GM12878 (cell line): ENCODE measurements at regions not wholly inside any gene's neighbourhood (a gene's known extent, or its start where the extent isn't known, plus 50 kb on each side); places are given as distances from the start of the nearest gene placed in this dataset.
A peak's percentile ranks its signal among the peaks of the same experiment; 100 is the strongest.

Experiments
- ATAC-seq: fragments of 200-7000 bp; cut with Tn5 transposase; 3 replicates; pipeline ENCODE4 v1.9.1; 2020; ENCODE audit warnings: mild to moderate bottlenecking, moderate library complexity
- BruUV-seq: library from RNA; stranded (reverse); fragments of 400-500 nt; replicated peaks from 2 replicates; lab custom pipeline; 2021; lab: Mats Ljungman, UMichigan
- CTCF ChIA-PET: fragments of 300-600 bp; sonication (Branson Sonifier 250); formaldehyde crosslinking; extraction: SDS; loops from one replicate; lab custom pipeline; 2021; ENCODE audit warnings: inconsistent platforms; lab: Yijun Ruan, JAX
- POLR2A ChIA-PET: fragments of 350-600 bp; formaldehyde crosslinking; extraction: SDS; loops from one replicate; lab custom pipeline; 2021; ENCODE audit warnings: inconsistent platforms; lab: Charles Lee
- RAD21 ChIA-PET: fragments of 300-600 bp; sonication (Branson Sonifier 250); formaldehyde crosslinking; loops from one replicate; lab custom pipeline; 2023; ENCODE audit warnings: antibody characterized with exemption; ENCODE audit not compliant: unreplicated experiment; lab: Charles Lee
- SMC1A ChIA-PET: fragments of 300-600 bp; sonication (Branson Sonifier 250); formaldehyde crosslinking; loops from one replicate; lab custom pipeline; 2023; ENCODE audit not compliant: unreplicated experiment, uncharacterized antibody; lab: Charles Lee
- DNase-seq: peaks from one replicate; pipeline ENCODE4 v3.0.0-alpha.2; 2011; ENCODE audit warnings: low read depth, low spot score
- FAIRE-seq: peaks from 3 replicates; lab custom pipeline; 2011; peaks lifted over from hg19 to GRCh38; lab: Jason Lieb, UNC
- H2AFZ ChIP-seq: 2 replicates; pipeline ENCODE4 v1.6.0; 2011; ENCODE audit warnings: low read depth, low read length, control low read depth; ENCODE audit not compliant: control insufficient read depth
- H3K27ac ChIP-seq: 2 replicates; pipeline ENCODE4 v1.5.1; 2011; ENCODE audit warnings: control low read depth; ENCODE audit not compliant: control insufficient read depth, insufficient read depth
- H3K27me3 ChIP-seq, 2 experiments: replicated peaks in 1 of 2; 2 replicates each; pipeline versions ENCODE4 v1.6.0 to v1.6.1; 2011; ENCODE audit warnings: low read length in 1 of 2; ENCODE audit not compliant: control insufficient read depth in 2 of 2, insufficient read depth in 2 of 2
- H3K36me3 ChIP-seq, 2 experiments: 2 replicates each; pipeline ENCODE4 v1.5.1; 2011; ENCODE audit warnings: low read length in 1 of 2; ENCODE audit not compliant: control insufficient read depth in 2 of 2, insufficient read depth in 2 of 2
- H3K4me1 ChIP-seq: 2 replicates; pipeline ENCODE4 v1.6.1; 2011; ENCODE audit warnings: mild to moderate bottlenecking, low read length, moderate library complexity, mixed read lengths; ENCODE audit not compliant: control insufficient read depth, insufficient read depth
- H3K4me2 ChIP-seq: 2 replicates; pipeline ENCODE4 v1.6.0; 2011; ENCODE audit warnings: control low read depth; ENCODE audit not compliant: control insufficient read depth, insufficient read depth
- H3K4me3 ChIP-seq: fragments of 200-600 bp; sonication (generic); 2 replicates; pipeline ENCODE4 v1.5.1; 2016
- H3K79me2 ChIP-seq: 2 replicates; pipeline ENCODE4 v1.6.0; 2011; ENCODE audit warnings: low read length; ENCODE audit not compliant: control insufficient read depth, insufficient read depth
- H3K9ac ChIP-seq: 2 replicates; pipeline ENCODE4 v1.8.0; 2011; ENCODE audit warnings: low read length, control low read depth, mixed read lengths; ENCODE audit not compliant: control insufficient read depth, insufficient read depth
- H3K9me3 ChIP-seq: replicated peaks from 3 replicates; pipeline ENCODE4 v1.5.1; 2011; ENCODE audit warnings: mild to moderate bottlenecking, low read length; ENCODE audit not compliant: control insufficient read depth, insufficient read depth
- H4K20me1 ChIP-seq: 2 replicates; pipeline ENCODE4 v1.6.0; 2011; ENCODE audit not compliant: control insufficient read depth, insufficient read depth
- CREM ChIP-seq: IDR thresholded peaks from 2 replicates; pipeline ENCODE4 v1.6.1; 2014; ENCODE audit warnings: antibody characterized with exemption, low read depth
- EED ChIP-seq: sonication (generic); IDR thresholded peaks from 2 replicates; pipeline ENCODE4 v1.6.1; 2016; ENCODE audit warnings: antibody characterized with exemption, low read depth
- IKZF2 ChIP-seq, 2 experiments: fragments of 450-650 bp; IDR thresholded peaks; 2 replicates each; pipeline ENCODE4 v1.6.1; 2017; ENCODE audit warnings: mild to moderate bottlenecking in 2 of 2, moderate library complexity in 2 of 2
- JUNB ChIP-seq: IDR thresholded peaks from 2 replicates; pipeline ENCODE4 v1.6.1; 2016; ENCODE audit warnings: antibody characterized with exemption, mild to moderate bottlenecking
- MXI1 ChIP-seq: fragments of 150-350 bp; IDR thresholded peaks from 2 replicates; pipeline ENCODE4 v1.6.1; 2011; ENCODE audit warnings: low read depth, mild to moderate bottlenecking, inconsistent platforms, low read length, improper control_type of control experiment
- POLR2A ChIP-seq: IDR thresholded peaks from 2 replicates; pipeline ENCODE4 v1.6.1; 2011; ENCODE audit warnings: low read depth, mild to moderate bottlenecking, low read length
- RBBP5 ChIP-seq: fragments of 200-600 bp; sonication (generic); conservative IDR thresholded peaks from 2 replicates; pipeline ENCODE4 v1.6.1; 2016
- SMARCA5 ChIP-seq: fragments of 450-650 bp; IDR thresholded peaks from 2 replicates; pipeline ENCODE4 v1.6.1; 2017; ENCODE audit warnings: mild to moderate bottlenecking
- SMC3 ChIP-seq: IDR thresholded peaks from 2 replicates; pipeline ENCODE4 v1.6.1; 2011; ENCODE audit warnings: low read length, improper control_type of control experiment, borderline replicate concordance
- SUPT20H ChIP-seq: IDR thresholded peaks from 2 replicates; pipeline ENCODE4 v1.6.1; 2011; ENCODE audit warnings: low read depth, mild to moderate bottlenecking, low read length, moderate library complexity, borderline replicate concordance; ENCODE audit not compliant: control insufficient read depth
- TCF12 ChIP-seq: IDR thresholded peaks from 2 replicates; pipeline ENCODE4 v1.6.1; 2011; ENCODE audit warnings: low read depth, mild to moderate bottlenecking, low read length
- YBX1 ChIP-seq: fragments of 450-650 bp; IDR thresholded peaks from 2 replicates; pipeline ENCODE4 v1.6.1; 2016; ENCODE audit warnings: antibody characterized with exemption
- ZNF384 ChIP-seq: IDR thresholded peaks from 2 replicates; pipeline ENCODE4 v1.6.1; 2012; ENCODE audit warnings: low read depth, mild to moderate bottlenecking, low read length, improper control_type of control experiment, borderline replicate concordance
- WGBS: methylation state at CpG from one replicate; pipeline ENCODE4 v1.1.6; 2016; ENCODE audit warnings: low lambda C conversion rate; ENCODE audit not compliant: insufficient replicate concordance, insufficient coverage; ENCODE audit errors: missing lambda C conversion rate; 5-methylcytosine and 5-hydroxymethylcytosine counted together
- in situ Hi-C: fragments of 300-500 bp; cut with MboI; formaldehyde crosslinking; loops from 9 replicates; pipeline ENCODE4 v1.14.3; 2018; ENCODE audit warnings: mixed read lengths
- intact Hi-C: fragments of 100-400 bp; cut with micrococcal nuclease; formaldehyde crosslinking; loops from one replicate; pipeline ENCODE4 v1.14.2; 2022; ENCODE audit not compliant: unreplicated experiment
- TF ChIP-seq, protein P1 (sequence below): IDR thresholded peaks from 2 replicates; pipeline ENCODE4 v1.6.1; 2012; ENCODE audit warnings: low read length, inconsistent platforms
- TF ChIP-seq, protein P2 (sequence below): fragments of 450-650 bp; IDR thresholded peaks from 2 replicates; pipeline ENCODE4 v1.6.1; 2017; ENCODE audit warnings: mild to moderate bottlenecking
- TF ChIP-seq, protein P3 (sequence below): fragments of 450-650 bp; IDR thresholded peaks from 2 replicates; pipeline ENCODE4 v1.6.1; 2016; ENCODE audit warnings: mild to moderate bottlenecking

DNA sequence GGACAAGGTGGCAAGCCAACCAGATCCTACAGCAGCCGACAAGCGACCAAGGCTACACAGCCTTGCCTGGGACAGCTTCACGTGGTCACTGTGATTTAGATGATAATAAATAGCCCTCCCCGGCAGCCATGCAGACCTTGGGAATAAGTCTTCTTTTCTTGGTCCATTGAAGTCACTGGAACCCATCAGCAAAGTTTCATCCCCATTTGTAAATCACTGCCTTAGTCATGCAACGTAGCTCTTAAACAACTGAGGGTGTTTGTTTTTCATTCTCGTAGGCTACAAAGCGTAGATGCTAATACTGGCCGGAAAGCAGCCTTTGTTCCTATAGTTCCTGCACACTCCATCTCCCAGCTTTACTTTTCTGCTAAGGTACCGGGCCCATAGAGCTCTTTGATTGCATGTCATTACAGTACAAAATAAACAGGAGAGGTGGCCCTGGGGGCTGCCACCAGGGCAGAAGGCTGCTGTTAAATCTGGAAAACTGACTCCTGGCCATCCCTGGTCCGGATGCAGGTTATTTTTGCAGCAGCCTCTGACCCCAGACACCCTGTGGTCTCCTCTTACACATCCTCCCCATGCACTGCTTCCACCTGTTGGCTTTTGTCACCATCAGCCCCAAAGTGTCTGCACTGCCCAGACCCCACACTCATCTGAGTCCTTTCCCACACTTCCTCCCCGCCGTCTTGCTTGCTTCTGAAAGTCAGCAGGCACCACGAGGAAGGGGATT lies 105.5 kb downstream of the TOMM20 start (continued):
- no peak for TF ChIP-seq RBBP5
- peak; percentile 26; the same call in 1 of the 2 replicates for TF ChIP-seq SMC3
- peak; percentile 96 for TF ChIP-seq EED
- no peak for TF ChIP-seq SMARCA5
- peak; percentile 53 for TF ChIP-seq JUNB
- TF ChIP-seq, protein P1, sequence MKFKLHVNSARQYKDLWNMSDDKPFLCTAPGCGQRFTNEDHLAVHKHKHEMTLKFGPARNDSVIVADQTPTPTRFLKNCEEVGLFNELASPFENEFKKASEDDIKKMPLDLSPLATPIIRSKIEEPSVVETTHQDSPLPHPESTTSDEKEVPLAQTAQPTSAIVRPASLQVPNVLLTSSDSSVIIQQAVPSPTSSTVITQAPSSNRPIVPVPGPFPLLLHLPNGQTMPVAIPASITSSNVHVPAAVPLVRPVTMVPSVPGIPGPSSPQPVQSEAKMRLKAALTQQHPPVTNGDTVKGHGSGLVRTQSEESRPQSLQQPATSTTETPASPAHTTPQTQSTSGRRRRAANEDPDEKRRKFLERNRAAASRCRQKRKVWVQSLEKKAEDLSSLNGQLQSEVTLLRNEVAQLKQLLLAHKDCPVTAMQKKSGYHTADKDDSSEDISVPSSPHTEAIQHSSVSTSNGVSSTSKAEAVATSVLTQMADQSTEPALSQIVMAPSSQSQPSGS, result peak; percentile 81; the same call in 1 of the 2 replicates
- no peak for TF ChIP-seq SUPT20H
- no peak for TF ChIP-seq YBX1

DNA sequence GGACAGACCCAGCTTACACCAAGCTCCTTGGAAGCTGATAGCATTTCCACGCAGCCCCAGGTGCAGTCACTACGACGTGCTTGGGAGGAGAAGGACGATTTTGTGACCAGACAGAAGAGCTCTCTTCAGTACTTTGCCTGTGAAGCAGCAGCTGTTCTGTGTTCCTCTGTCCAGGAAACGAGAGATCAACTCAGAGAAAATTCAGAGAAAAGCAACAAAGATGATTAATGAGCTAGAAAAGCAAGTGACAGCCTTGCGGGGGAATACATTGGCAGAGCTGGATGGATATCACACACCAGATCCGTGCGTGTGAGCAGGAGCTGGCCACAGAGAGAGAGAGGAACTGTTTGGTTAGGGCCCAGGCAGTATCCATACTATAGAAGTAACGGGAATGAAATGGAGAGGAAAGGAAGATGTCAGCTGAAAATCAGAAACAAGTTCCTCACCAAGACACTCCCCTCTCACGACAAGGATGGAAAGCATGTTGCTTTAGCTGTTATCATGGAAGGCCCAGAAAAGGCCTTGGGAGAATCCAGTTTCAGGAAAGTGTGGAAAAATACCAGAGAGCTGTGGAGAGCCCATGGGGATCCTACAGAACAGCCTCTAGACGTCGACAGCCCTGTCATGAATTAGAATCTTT lies 106.2 kb downstream of the TOMM20 start:
- ChIA-PET CTCF (interaction anchor here (0.6 to 1.3 kb wide), 12 partner anchors 9 to 536 kb away, joined by 3 to 7 read pairs (median 4); no protein-coding TSS in a partner anchor), POLR2A (interaction anchor here (0.6 to 1.6 kb wide), 6 partner anchors 10 to 429 kb away, joined by 3 to 8 read pairs (median 4); no protein-coding TSS in a partner anchor), RAD21 (interaction anchor here (0.7 to 4.0 kb wide), 13 partner anchors 17 to 422 kb away, joined by 3 to 31 read pairs (median 4); no protein-coding TSS in a partner anchor), SMC1A (interaction anchor here (0.6 to 11.0 kb wide), 29 partner anchors 10 to 411 kb away, joined by 3 to 125 read pairs (median 4); no protein-coding TSS in a partner anchor)
- H3K36me3 ChIP-seq, result no peaks in the 10 kb centered on the region
- H3K79me2 ChIP-seq, result no peaks in the 10 kb centered on the region
- ATAC-seq (no peak), FAIRE-seq (no peak), DNase-seq (no peak)
- peak overlapping the region; percentile 75 for H3K27ac ChIP-seq
- no peaks in the 10 kb centered on the region for H3K27me3 ChIP-seq
- no TSS peak for BruUV-seq
- no peak overlapping the region for H3K4me3 ChIP-seq
- H3K4me2 ChIP-seq, result peak overlapping the region; percentile 31; the same call in 1 of the 2 replicates
- H4K20me1 ChIP-seq, result no peaks in the 10 kb centered on the region
- peaks cover 6% of the 10 kb centered on the region; the same call in 2 of the 3 replicates for H3K9me3 ChIP-seq
- WGBS, result 17% methylated on average over 12 of the region's 12 CpGs
- H2AFZ ChIP-seq, result no peak overlapping the region; the same call in 1 of the 2 replicates
- H3K9ac ChIP-seq, result 0 out of 2 replicates have a peak overlapping the region, but pooled peaks have one; percentile 45
- in situ Hi-C loops, result loop anchor here (5.0 kb wide), 1 partner anchor 50 kb away; no protein-coding TSS in a partner anchor
- intact Hi-C loops, result no loop called here
- H3K4me1 ChIP-seq, result peaks cover 54% of the 10 kb centered on the region
- TF ChIP-seq SUPT20H (no peak), POLR2A (no peak), CREM (0 out of 2 replicates have a peak, but pooled peaks have one; percentile 9), MXI1 (no peak), IKZF2 (IDR thresholded peaks at IDR 0.05) (peak in 1 of 2 experiments; percentile 46; a peak in 1 of 4 replicates), ZNF384 (no peak), TCF12 (0 out of 2 replicates have a peak, but pooled peaks have one; percentile 37)
- TF ChIP-seq, protein P2, sequence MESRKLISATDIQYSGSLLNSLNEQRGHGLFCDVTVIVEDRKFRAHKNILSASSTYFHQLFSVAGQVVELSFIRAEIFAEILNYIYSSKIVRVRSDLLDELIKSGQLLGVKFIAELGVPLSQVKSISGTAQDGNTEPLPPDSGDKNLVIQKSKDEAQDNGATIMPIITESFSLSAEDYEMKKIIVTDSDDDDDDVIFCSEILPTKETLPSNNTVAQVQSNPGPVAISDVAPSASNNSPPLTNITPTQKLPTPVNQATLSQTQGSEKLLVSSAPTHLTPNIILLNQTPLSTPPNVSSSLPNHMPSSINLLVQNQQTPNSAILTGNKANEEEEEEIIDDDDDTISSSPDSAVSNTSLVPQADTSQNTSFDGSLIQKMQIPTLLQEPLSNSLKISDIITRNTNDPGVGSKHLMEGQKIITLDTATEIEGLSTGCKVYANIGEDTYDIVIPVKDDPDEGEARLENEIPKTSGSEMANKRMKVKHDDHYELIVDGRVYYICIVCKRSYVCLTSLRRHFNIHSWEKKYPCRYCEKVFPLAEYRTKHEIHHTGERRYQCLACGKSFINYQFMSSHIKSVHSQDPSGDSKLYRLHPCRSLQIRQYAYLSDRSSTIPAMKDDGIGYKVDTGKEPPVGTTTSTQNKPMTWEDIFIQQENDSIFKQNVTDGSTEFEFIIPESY, result no peak
- TF ChIP-seq, protein P3, sequence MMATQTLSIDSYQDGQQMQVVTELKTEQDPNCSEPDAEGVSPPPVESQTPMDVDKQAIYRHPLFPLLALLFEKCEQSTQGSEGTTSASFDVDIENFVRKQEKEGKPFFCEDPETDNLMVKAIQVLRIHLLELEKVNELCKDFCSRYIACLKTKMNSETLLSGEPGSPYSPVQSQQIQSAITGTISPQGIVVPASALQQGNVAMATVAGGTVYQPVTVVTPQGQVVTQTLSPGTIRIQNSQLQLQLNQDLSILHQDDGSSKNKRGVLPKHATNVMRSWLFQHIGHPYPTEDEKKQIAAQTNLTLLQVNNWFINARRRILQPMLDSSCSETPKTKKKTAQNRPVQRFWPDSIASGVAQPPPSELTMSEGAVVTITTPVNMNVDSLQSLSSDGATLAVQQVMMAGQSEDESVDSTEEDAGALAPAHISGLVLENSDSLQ, result peak; percentile 92
